Esophagus muscularis mucosa (tissue), 4 donors: ENCODE measurements at regions not wholly inside any gene's neighbourhood (a gene's known extent, or its start where the extent isn't known, plus 50 kb on each side); places are given as distances from the start of the nearest gene placed in this dataset.

Experiments
- DNase-seq: peaks from one replicate; pipeline ENCODE4 v3.0.0-alpha.2; 2017; ENCODE audit errors: extremely low spot score
- H3K27ac ChIP-seq, 4 donors: fragments of 200-600 bp; sonication (generic); replicated peaks in 1 of 4; 1 replicate in 3 of 4; 2 replicates in 1 of 4; pipeline ENCODE4 v1.5.1; 2016 to 2019; ENCODE audit warnings: mild to moderate bottlenecking in 1 of 4
- H3K27me3 ChIP-seq, 4 donors: fragments of 200-600 bp; sonication (generic); one replicate each; pipeline versions ENCODE4 v1.5.1 to v1.6.0; 2016 to 2019
- H3K36me3 ChIP-seq, 4 donors: fragments of 200-600 bp; sonication (generic); one replicate each; pipeline ENCODE4 v1.5.1; 2016 to 2019
- H3K4me1 ChIP-seq, 4 donors: fragments of 200-600 bp; sonication (generic); one replicate each; pipeline ENCODE4 v1.5.1; 2016 to 2019
- H3K4me3 ChIP-seq, 4 donors: fragments of 200-600 bp; sonication (generic); 1 replicate in 2 of 4; 2 replicates in 2 of 4; pipeline ENCODE4 v1.5.1; 2016 to 2019; ENCODE audit warnings: mild to moderate bottlenecking in 4 of 4, moderate library complexity in 1 of 4
- H3K9me3 ChIP-seq, 4 donors: fragments of 200-600 bp; sonication (generic); 1 replicate in 3 of 4; 2 replicates in 1 of 4; pipeline ENCODE4 v1.5.1; 2016 to 2019
- EP300 ChIP-seq: sonication (generic); formaldehyde crosslinking; IDR thresholded peaks from one replicate; pipeline ENCODE4 v1.6.1; 2017; ENCODE audit warnings: antibody characterized with exemption
- POLR2A ChIP-seq: fragments of 450-650 bp; IDR thresholded peaks from one replicate; pipeline ENCODE4 v1.6.1; 2017; ENCODE audit warnings: antibody characterized with exemption, moderate library complexity, mild to moderate bottlenecking, low read depth
- POLR2AphosphoS5 ChIP-seq, 2 donors: sonication (generic); formaldehyde crosslinking; IDR thresholded peaks; one replicate each; pipeline ENCODE4 v1.6.1; 2017; ENCODE audit warnings: antibody characterized with exemption in 2 of 2
- WGBS: methylation state at CpG from one replicate; pipeline ENCODE4 v1.1.5; 2018; 5-methylcytosine and 5-hydroxymethylcytosine counted together
- intact Hi-C: fragments of 100-400 bp; cut with DNase I; formaldehyde crosslinking; loops from one replicate; pipeline ENCODE4 v1.15.1; 2023
- TF ChIP-seq, protein P1 (sequence below), 3 experiments: fragments of 200-600 bp in 2 of 3; fragments of 450-650 bp in 1 of 3; sonication (generic) in 2 of 3; IDR thresholded peaks; one replicate each; pipeline ENCODE4 v1.5.1; 2017 to 2019; ENCODE audit warnings: antibody characterized with exemption in 3 of 3, mild to moderate bottlenecking in 2 of 3, moderate library complexity in 1 of 3

DNA sequence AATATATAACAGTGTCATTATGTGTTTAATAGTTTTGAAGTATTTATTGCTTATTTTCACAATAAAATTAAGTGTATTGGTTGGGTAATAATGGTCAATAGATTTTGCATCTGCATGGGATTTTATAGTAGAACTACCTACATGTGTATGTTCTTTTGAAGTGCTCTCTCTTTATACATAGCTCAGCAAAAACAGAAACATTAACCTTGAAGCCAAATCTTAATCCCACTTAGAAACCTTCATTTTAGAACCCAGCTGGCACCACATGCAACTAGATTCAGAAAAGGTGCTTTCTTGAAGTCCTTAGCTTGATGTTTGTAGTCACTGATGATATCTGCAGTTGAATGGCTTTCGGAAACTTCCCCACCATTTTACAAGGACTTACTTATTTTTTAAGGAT lies 146.9 kb upstream of the IL12A start:
- H3K36me3 ChIP-seq, result no peaks in the 10 kb centered on the region
- no peak for DNase-seq
- peak overlapping the region; percentile 70 to 82 (median 78) for H3K27ac ChIP-seq
- TF ChIP-seq POLR2AphosphoS5 (IDR thresholded peaks at IDR 0.05) (no peak), EP300 (no peak), POLR2A (no peak)
- TF ChIP-seq, protein P1, sequence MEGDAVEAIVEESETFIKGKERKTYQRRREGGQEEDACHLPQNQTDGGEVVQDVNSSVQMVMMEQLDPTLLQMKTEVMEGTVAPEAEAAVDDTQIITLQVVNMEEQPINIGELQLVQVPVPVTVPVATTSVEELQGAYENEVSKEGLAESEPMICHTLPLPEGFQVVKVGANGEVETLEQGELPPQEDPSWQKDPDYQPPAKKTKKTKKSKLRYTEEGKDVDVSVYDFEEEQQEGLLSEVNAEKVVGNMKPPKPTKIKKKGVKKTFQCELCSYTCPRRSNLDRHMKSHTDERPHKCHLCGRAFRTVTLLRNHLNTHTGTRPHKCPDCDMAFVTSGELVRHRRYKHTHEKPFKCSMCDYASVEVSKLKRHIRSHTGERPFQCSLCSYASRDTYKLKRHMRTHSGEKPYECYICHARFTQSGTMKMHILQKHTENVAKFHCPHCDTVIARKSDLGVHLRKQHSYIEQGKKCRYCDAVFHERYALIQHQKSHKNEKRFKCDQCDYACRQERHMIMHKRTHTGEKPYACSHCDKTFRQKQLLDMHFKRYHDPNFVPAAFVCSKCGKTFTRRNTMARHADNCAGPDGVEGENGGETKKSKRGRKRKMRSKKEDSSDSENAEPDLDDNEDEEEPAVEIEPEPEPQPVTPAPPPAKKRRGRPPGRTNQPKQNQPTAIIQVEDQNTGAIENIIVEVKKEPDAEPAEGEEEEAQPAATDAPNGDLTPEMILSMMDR (IDR thresholded peaks at IDR 0.05), result no peak
- no peaks in the 10 kb centered on the region for H3K9me3 ChIP-seq
- WGBS, result 86% methylated on average over 1 of the region's 1 CpG
- no peaks in the 10 kb centered on the region for H3K27me3 ChIP-seq
- intact Hi-C loops, result no loop called here
- H3K4me1 ChIP-seq, result peaks cover 67 to 96% (median 93%) of the 10 kb centered on the region in 4 donors
- H3K4me3 ChIP-seq, result no peak overlapping the region

DNA sequence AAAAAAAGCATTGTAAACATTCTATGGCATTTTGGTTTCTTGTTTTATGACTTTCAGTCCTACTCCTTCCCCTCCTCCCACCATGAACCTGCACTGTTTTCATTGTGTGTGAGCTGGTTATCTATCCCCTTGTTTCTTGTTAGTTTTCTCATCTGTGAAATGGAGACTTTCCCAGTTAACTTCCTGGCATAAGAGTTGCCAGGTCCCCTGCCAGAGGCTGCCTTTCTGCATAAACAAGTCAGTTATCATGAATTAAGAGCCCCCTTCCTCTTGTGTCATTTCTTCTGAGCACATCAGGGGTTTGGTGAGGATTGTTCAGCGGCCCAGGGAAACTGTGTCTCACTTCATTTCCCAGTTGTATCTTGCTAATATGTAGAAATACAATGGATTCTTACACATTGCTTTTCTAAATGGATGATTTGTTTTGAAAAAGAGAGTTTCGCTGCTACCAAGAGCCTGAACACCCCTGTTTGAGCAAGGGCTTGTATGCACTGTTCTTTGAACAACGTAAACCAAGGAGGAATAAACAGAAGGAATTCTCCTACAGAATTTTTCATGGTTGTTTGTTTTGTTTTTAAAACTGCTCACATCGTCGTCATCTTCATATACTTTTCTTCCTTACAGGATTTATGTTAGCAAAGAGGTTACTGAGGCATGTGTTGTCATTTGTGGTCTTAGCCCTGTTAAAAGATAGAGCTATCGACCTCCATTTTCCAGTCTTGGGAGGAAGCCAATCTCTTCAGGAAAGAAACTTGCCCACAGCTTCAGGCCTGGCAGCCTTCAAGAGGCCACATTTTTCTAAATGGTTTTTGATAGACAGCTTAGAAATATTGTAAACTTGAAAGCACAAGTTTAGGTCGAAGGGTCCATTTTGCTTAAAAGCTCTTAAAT lies 144.6 kb upstream of the IL12A start:
- no peak overlapping the region for H3K4me3 ChIP-seq
- TF ChIP-seq POLR2AphosphoS5 (IDR thresholded peaks at IDR 0.05), result no peak
- no peak for TF ChIP-seq EP300
- TF ChIP-seq, protein P1 (IDR thresholded peaks at IDR 0.05), result no peak
- TF ChIP-seq POLR2A, result no peak
- DNase-seq, result no peak
- 35% methylated on average over 7 of the region's 7 CpGs for WGBS
- H3K27ac ChIP-seq, result peak overlapping the region; percentile 60 to 70 (median 63)
- no peaks in the 10 kb centered on the region for H3K27me3 ChIP-seq
- H3K9me3 ChIP-seq, result no peaks in the 10 kb centered on the region
- H3K4me1 ChIP-seq, result peaks cover 63 to 96% (median 92%) of the 10 kb centered on the region in 4 donors
- no peaks in the 10 kb centered on the region for H3K36me3 ChIP-seq
- intact Hi-C loops, result no loop called here

DNA sequence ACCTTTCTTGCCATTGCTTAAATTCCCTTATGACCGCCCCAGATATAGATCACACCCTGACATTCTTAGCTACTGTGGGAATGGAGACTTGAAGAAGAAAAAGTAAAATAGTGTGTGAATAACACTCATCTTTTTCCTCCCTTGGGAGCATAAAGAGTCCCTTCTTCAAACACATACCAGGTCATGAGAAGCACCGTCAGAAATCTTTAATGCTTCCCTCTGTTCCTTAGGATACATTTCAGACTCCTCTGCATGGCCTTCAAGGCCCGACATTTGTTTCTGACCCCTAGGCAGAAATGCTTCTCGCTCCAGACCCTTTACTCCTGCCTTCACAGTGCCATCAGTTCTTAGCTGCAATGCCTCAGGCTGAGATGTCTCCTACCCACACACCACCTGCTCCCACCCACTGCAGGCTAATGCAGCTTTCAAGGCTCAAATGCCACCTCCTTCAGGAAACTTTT lies 143.8 kb upstream of the IL12A start:
- WGBS, result 61% methylated on average over 4 of the region's 4 CpGs
- intact Hi-C loops, result no loop called here
- H3K9me3 ChIP-seq, result no peaks in the 10 kb centered on the region
- no peaks in the 10 kb centered on the region for H3K27me3 ChIP-seq
- TF ChIP-seq POLR2A (no peak), EP300 (no peak), POLR2AphosphoS5 (IDR thresholded peaks at IDR 0.05) (no peak)
- TF ChIP-seq, protein P1 (IDR thresholded peaks at IDR 0.05), result no peak
- H3K4me3 ChIP-seq, result no peak overlapping the region
- no peak for DNase-seq
- peak overlapping the region; percentile 60 to 70 (median 63) for H3K27ac ChIP-seq
- H3K4me1 ChIP-seq, result peaks cover 65 to 95% (median 92%) of the 10 kb centered on the region in 4 donors
- H3K36me3 ChIP-seq, result no peaks in the 10 kb centered on the region

DNA sequence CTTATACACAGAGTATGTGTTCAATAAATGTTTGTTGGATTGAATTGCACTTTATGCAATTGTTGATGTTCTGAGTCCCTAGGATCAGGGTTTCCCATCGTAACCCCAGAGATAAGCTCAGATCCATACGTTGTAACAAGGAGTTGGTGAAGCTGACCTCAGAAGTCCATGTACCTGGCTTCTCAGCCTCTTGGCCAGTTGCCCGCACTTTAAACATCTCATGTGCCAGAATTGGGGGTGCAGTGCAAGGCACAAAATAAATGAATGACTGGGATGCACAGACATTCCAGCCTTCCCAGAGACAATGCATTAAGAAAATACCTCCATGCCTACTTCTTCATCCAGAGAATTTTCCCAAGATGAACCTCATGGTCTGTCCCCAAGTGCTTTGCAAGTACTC lies 142.9 kb upstream of the IL12A start:
- H3K27me3 ChIP-seq, result no peaks in the 10 kb centered on the region
- intact Hi-C loops, result no loop called here
- H3K27ac ChIP-seq, result peak overlapping the region in 3 of 4 donors; percentile 16 to 60 (median 60)
- no peak overlapping the region for H3K4me3 ChIP-seq
- no peak for TF ChIP-seq POLR2A
- no peak for TF ChIP-seq EP300
- TF ChIP-seq, protein P1 (IDR thresholded peaks at IDR 0.05), result no peak
- no peak for TF ChIP-seq POLR2AphosphoS5 (IDR thresholded peaks at IDR 0.05)
- WGBS, result 71% methylated on average over 3 of the region's 3 CpGs
- H3K4me1 ChIP-seq, result peaks cover 60 to 94% (median 90%) of the 10 kb centered on the region in 4 donors
- no peaks in the 10 kb centered on the region for H3K9me3 ChIP-seq
- no peaks in the 10 kb centered on the region for H3K36me3 ChIP-seq
- DNase-seq, result no peak
